Ascending aorta (tissue), 2 donors: ENCODE measurements at regions not wholly inside any gene's neighbourhood (a gene's known extent, or its start where the extent isn't known, plus 50 kb on each side); places are given as distances from the start of the nearest gene placed in this dataset.

Experiments used
- DNase-seq, 2 donors: peaks; one replicate each; pipeline ENCODE4 v3.0.0-alpha.2; 2019; ENCODE audit warnings: low spot score in 2 of 2
- H3K27ac ChIP-seq, 2 donors: fragments of 200-600 bp; sonication (generic); one replicate each; pipeline ENCODE4 v1.5.1; 2016 to 2017; ENCODE audit warnings: mild to moderate bottlenecking in 1 of 2
- H3K27me3 ChIP-seq: fragments of 200-600 bp; sonication (generic); one replicate; pipeline ENCODE4 v1.5.1; 2017
- H3K36me3 ChIP-seq, 2 donors: fragments of 200-600 bp; sonication (generic); one replicate each; pipeline ENCODE4 v1.5.1; 2016
- H3K4me1 ChIP-seq, 2 donors: fragments of 200-600 bp; sonication (generic); one replicate each; pipeline ENCODE4 v1.5.1; 2016 to 2017; ENCODE audit warnings: mild to moderate bottlenecking in 1 of 2
- H3K4me3 ChIP-seq, 2 donors: fragments of 200-600 bp; sonication (generic); one replicate each; pipeline ENCODE4 v1.5.1; 2016 to 2017; ENCODE audit warnings: mild to moderate bottlenecking in 1 of 2
- H3K9me3 ChIP-seq, 2 donors: fragments of 200-600 bp; sonication (generic); one replicate each; pipeline ENCODE4 v1.5.1; 2016
- CTCF ChIP-seq, 3 experiments: fragments of 200-600 bp in 2 of 3; fragments of 450-650 bp in 1 of 3; sonication (generic) in 2 of 3; IDR thresholded peaks; one replicate each; pipeline ENCODE4 v1.5.1; 2016 to 2019; ENCODE audit warnings: antibody characterized with exemption in 3 of 3, mild to moderate bottlenecking in 1 of 3, moderate library complexity in 1 of 3
- intact Hi-C: fragments of 100-400 bp; cut with DNase I; formaldehyde crosslinking; loops from one replicate; pipeline ENCODE4 v1.15.1; 2023

GRCh38 chr22:49031746-49032330, 795.8 kb downstream of the BRD1 start:
- DNase-seq = no peak
- H3K4me3 ChIP-seq = no peak overlapping the region
- H3K4me1 ChIP-seq = no peaks in the 10 kb centered on the region
- no peaks in the 10 kb centered on the region for H3K9me3 ChIP-seq
- no peak for TF ChIP-seq CTCF (IDR thresholded peaks at IDR 0.05)
- no peaks in the 10 kb centered on the region for H3K36me3 ChIP-seq
- no peaks in the 10 kb centered on the region for H3K27me3 ChIP-seq
- no peak overlapping the region for H3K27ac ChIP-seq
- intact Hi-C loops = no loop called here

- Histone ChIP-seq H3K36me3 (no peaks in the 10 kb centered on the region), H3K4me3 (no peak overlapping the region), H3K27ac (no peak overlapping the region), H3K9me3 (no peaks in the 10 kb centered on the region), H3K4me1 (no peaks in the 10 kb centered on the region), H3K27me3 (no peaks in the 10 kb centered on the region)
- DNase-seq = no peak
- TF ChIP-seq CTCF (IDR thresholded peaks at IDR 0.05) = no peak
- intact Hi-C loops = no loop called here
Measured at GRCh38 chr22:49028111-49028510, 799.6 kb downstream of the BRD1 start.

GRCh38 chr22:49027368-49027670, 800.4 kb downstream of the BRD1 start:
- no peaks in the 10 kb centered on the region for H3K27me3 ChIP-seq
- no peaks in the 10 kb centered on the region for H3K36me3 ChIP-seq
- intact Hi-C loops = no loop called here
- no peaks in the 10 kb centered on the region for H3K9me3 ChIP-seq
- TF ChIP-seq CTCF (IDR thresholded peaks at IDR 0.05) = no peak
- H3K4me3 ChIP-seq = no peak overlapping the region
- DNase-seq = no peak
- no peaks in the 10 kb centered on the region for H3K4me1 ChIP-seq
- no peak overlapping the region for H3K27ac ChIP-seq

GRCh38 chr22:49026494-49027367, 800.9 kb downstream of the BRD1 start:
- no peaks in the 10 kb centered on the region for H3K9me3 ChIP-seq
- TF ChIP-seq CTCF (IDR thresholded peaks at IDR 0.05) = peak in 2 of 3 experiments; percentile 26 to 54
- DNase-seq = no peak
- intact Hi-C loops = no loop called here
- no peaks in the 10 kb centered on the region for H3K36me3 ChIP-seq
- no peak overlapping the region for H3K27ac ChIP-seq
- H3K27me3 ChIP-seq = no peaks in the 10 kb centered on the region
- H3K4me3 ChIP-seq = no peak overlapping the region
- no peaks in the 10 kb centered on the region for H3K4me1 ChIP-seq

- no peaks in the 10 kb centered on the region for H3K9me3 ChIP-seq
- H3K27ac ChIP-seq = no peak overlapping the region
- no peak for TF ChIP-seq CTCF (IDR thresholded peaks at IDR 0.05)
- H3K36me3 ChIP-seq = no peaks in the 10 kb centered on the region
- no peaks in the 10 kb centered on the region for H3K4me1 ChIP-seq
- H3K27me3 ChIP-seq = no peaks in the 10 kb centered on the region
- no peak for DNase-seq
- intact Hi-C loops = no loop called here
- no peak overlapping the region for H3K4me3 ChIP-seq
Measured at GRCh38 chr22:49025791-49026493, 801.7 kb downstream of the BRD1 start.
